ENCODE measurements at regions not wholly inside any gene's neighbourhood (a gene's known extent, or its start where the extent isn't known, plus 50 kb on each side); places are given as distances from the start of the nearest gene placed in this dataset.

GRCh38 chr6:14690120-14691056 lies 555.5 kb upstream of the JARID2 start:
- no peak for DNase-seq

GRCh38 chr6:14692208-14692607 lies 553.7 kb upstream of the JARID2 start:
- no peak for DNase-seq

- DNase-seq = no peak
Observed at GRCh38 chr6:14693301-14694192, 552.3 kb upstream of the JARID2 start.

- DNase-seq = no peak
Observed at GRCh38 chr6:14694308-14694707, 551.6 kb upstream of the JARID2 start.

DNA sequence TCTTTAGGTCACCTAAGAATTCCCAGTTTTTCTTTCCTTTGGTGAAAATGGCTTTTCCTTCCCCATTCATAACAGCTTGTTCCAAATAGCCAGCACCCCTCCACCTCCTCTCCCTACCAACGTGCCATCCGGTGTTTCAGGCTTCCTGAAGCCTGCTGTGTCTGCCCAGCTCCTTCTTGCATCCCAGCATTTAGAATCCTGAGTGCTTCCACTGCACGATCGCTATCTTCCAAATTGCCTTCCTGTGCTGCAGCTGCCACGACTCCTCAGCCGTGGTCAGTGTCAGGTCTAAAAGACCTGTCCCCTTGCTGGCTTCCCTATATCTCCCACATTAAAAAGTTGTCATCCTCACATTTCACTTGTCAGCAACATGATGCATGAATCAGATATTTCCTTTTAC lies 550.3 kb upstream of the JARID2 start:
- DNase-seq = no peak

DNA sequence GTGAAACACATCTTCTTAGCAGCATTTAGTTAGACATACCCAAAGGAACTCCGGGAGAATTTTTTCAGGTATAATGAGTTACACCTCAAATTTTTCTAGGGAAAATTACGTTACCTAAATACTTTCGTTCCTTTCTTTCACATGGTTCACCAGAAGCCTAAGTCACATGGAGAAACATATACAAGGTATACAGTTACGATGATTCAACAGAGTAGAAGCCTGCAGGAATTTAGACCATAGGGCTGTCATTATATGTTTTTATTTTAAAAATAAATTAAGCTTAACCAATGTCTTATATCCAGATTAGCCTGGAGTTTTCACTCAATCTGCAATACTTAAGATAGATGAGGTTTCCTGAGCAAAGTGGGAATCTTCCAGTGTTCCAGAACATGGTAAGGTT lies 549.5 kb upstream of the JARID2 start:
- no peak for DNase-seq

GRCh38 chr6:14697427-14697826 lies 548.4 kb upstream of the JARID2 start:
- no peak for DNase-seq

GRCh38 chr6:14699803-14700601 lies 545.9 kb upstream of the JARID2 start:
- no peak for DNase-seq

DNA sequence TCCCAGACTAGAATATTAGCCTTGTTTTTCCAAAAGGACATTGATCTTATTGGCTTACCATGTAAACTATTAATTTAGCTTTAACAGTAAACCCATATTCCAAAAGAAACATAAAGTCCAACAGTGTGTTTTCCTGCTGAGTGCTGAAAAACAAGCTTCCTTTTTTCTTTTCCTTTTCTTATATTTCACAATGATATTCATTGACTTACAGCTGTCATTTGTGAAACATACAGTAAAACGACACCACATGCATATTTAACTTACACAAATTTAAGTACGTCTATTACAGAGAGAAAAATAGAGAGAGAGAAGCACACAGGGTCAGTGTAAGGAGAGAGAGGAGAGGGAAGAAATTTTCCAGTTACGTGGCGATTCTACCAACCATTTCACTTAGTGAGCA lies 543.9 kb upstream of the JARID2 start:
- no peak for DNase-seq

- DNase-seq = no peak
Observed at GRCh38 chr6:14702678-14703077, 543.2 kb upstream of the JARID2 start.

DNA sequence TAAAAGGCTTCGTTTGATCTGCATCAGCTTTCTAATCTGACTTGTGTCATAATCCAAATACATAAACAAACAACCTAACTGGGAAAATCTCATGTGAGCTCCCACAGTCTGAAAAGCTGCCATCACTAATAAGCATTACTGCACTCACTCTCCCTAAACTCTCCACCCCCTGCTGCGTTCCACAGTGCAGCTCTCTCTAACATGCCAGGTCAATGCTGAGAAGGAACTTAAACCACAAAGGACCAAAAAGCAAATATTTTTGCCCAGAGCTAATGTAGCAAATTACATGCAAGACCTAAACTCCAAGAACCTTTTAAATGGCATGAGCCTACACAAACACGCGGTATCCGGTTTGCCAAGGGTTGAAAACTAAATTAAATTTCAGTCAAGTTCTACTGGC lies 542.3 kb upstream of the JARID2 start:
- no peak for DNase-seq

- DNase-seq = no peak
Observed at GRCh38 chr6:14704383-14705271, 541.2 kb upstream of the JARID2 start.

DNA sequence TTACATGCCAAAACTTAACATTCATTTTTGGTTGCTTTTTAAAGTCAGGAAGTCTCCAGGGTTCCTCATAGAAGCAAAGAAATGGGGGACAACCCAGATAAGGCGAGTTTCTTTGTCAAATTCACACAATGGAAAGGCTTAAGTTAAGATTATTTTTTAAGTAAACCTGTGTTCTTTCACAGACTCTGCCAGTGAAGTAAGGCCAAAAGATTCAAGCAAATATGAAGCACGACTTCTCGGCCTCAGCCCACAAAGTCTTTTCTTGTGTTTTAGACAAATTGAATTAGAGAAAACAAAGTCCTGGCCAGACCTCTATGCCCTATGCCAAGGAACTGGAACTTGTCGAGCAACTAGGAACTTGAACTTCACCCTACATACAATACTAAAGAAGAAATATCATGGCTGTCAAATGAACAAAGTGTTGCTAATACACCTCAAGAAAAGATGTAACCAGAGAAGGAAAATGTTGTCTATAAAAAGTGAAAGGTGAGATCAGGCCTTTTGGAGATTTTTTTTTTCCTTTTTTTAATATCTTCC lies 540.0 kb upstream of the JARID2 start:
- no peak for DNase-seq

- DNase-seq = no peak
Observed at GRCh38 chr6:14706378-14706929, 539.4 kb upstream of the JARID2 start.

GRCh38 chr6:14707276-14707675 lies 538.6 kb upstream of the JARID2 start:
- DNase-seq = no peak

DNA sequence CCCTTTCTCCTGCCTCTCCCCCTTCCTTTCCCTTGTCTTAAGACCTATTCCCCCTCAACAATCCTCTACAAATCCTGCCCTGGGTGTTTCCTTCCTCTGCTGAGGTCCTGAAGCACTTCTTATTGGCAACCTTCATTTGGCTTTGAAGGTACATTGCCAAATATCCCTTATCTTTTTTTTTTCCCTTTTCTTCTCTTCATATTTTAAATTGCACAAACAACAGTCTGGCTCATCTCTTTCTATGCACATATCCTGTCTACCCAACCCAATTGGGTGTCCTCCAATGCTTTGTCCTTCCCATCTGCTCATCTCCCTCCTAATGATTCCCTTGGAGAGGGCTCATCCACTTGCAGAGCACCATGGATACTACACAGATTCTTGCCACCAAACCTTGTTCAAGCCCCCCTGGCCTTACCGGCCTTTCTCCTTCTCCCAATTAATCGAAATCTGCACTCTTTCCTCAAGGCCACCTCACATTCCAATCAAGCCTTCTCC lies 537.9 kb upstream of the JARID2 start:
- no peak for DNase-seq

DNA sequence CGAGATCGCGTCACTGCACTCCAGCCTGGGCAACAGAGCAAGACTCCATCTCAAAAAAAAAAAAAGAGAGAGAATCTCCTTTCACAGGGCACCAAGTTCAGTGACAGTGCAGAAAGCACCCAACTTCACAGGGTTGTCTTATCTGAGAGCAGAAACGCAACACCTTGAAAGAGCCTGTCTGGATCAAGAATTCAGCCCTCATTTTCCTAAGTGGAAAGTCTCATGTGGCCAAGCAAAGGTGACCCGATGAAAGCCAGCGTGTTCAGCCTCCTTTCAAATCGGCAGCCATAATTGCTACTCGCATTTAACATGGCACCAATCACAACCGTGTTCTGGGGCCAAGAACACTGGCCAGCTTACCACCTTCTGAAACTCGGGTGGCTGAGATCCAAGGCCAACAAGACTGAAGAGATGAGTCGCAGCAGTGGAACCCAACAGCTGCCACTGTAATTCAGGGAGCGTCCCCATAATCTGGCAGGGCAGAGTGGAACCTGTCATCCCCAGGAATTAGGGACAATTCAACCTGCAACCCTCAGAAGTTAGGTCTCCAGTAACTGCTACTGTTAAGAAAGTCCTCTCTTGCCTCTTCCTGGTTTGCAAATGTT lies 536.7 kb upstream of the JARID2 start:
- no peak for DNase-seq

GRCh38 chr6:14709900-14710299 lies 536.0 kb upstream of the JARID2 start:
- DNase-seq = no peak

- DNase-seq = no peak
Observed at GRCh38 chr6:14710421-14710820, 535.4 kb upstream of the JARID2 start.

- peak; percentile 14 for DNase-seq
Observed at GRCh38 chr6:14711056-14711703, 534.7 kb upstream of the JARID2 start.
